GM19351 (cell line): ENCODE measurements at regions not wholly inside any gene's neighbourhood (a gene's known extent, or its start where the extent isn't known, plus 50 kb on each side); places are given as distances from the start of the nearest gene placed in this dataset.

ENCODE experiments used
- ATAC-seq: cut with Tn5 transposase; IDR thresholded peaks from one replicate; pipeline ENCODE4 v1.9.1; 2021; ENCODE audit warnings: mild to moderate bottlenecking, moderate library complexity; ENCODE audit not compliant: unreplicated experiment

DNA sequence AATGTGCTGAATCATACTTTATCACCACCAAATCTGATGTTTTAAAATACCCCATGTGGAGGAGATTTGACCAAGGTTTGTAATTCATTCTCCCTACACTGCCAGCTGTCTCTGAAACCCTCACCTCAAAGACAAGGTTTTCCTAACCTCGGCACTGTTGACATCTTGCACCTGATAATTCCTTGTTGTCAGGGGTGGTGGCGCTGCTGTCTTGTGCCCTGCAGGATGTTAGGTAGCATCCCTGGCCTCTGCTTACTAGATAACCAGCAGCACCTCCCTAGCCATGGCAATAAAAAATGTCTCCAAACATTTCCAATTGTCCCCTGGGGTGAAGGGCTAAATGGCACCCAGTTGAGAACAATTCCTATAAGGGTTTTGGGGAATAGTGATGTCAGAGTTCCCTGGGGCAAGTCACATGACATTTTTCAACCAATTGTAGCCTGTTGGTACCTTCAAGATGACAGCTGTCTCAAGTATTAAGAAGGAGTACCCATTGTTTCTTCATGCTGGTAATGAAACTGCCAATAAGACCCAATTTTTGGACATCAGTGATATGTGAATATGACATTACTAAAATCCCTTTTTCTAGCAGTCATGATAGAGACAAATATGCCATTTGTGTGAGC is 160.6 kb upstream of the PLCXD3 start:
- ATAC-seq = no peak

DNA sequence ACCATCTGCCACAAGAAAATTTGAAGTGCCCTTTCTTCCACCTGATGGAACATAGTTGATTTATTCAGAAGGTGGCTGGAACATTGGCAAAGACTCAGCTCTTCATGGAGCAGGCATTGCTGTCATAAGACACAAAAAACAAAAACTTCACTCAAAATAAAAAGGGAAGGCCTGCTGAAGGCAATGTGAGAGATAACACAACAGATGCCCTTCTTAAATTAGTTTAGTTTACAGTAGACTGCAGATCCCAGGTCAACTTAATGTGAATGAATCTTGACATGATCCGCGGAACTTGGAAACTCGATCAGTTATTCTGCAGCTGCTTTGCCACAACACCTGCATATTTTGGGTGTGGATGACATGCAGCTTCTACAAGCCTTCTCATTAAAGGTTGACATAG is 159.8 kb upstream of the PLCXD3 start:
- no peak for ATAC-seq

DNA sequence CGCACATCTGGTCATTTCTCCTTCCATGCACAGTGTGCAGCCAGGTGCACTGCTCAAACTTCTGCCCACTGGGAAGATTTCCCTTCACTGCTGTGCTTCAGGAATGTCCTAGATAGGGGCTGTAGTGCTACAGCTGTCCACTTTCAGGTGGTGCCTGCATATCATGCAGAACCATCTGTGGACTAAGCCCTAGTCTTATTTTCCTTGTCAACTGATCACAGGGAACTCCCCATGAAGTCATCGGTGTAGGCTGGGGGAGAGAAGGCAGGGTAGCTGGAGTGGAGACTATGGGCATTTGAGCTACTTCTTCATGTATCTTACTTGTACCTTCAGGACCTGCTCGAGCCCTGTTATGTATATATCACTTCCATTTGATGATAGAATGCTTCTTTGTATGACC is 150.9 kb upstream of the PLCXD3 start:
- ATAC-seq = no peak

GRCh38 chr5:41656597-41656996 is 146.2 kb upstream of the PLCXD3 start:
- ATAC-seq = no peak

GRCh38 chr5:41650131-41650530 is 139.7 kb upstream of the PLCXD3 start:
- no peak for ATAC-seq

- no peak for ATAC-seq
Measured at GRCh38 chr5:41649659-41650058, 139.3 kb upstream of the PLCXD3 start.

DNA sequence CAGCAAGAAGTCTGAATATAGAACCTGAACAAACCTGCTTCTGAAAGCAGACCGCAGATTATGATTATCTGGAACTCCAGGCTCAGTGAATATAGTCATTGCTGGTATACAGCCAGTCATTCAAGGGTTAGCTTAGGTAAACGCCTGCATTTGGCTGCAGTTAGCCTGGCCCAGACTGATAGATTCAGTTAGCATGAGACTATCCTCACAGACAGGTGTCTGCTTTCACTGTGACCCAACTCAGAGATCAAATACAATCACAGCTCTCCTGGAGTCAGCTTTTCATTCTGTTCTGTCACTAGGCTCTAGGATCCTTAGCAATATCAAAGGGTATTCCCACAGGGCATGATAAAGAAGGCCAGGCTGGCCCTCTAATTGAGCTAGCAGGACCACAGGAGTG is 138.6 kb upstream of the PLCXD3 start:
- ATAC-seq = no peak

GRCh38 chr5:41641621-41642020 is 131.2 kb upstream of the PLCXD3 start:
- ATAC-seq = no peak

- no peak for ATAC-seq
Measured at GRCh38 chr5:41638685-41639084, 128.3 kb upstream of the PLCXD3 start.

DNA sequence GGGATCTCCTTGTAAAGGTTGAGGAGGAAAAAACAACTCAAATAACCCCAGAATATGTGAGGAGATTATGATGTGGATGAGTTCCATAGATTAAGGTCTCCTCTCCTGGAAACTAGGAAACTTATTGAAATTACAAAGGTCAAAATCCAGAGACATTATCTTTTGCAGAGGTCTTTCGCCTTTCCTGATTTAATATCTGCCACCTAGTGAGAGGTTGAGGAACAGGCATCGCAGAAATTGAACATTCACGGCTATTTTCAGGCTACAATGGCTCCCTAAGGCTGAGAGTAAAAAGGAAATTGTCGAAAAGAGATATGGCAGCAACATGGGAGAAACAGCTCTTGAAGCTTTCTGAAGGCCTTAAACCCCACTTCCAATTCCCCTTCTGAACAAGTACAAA is 127.5 kb upstream of the PLCXD3 start:
- ATAC-seq = no peak

GRCh38 chr5:41637424-41637823 is 127.0 kb upstream of the PLCXD3 start:
- ATAC-seq = no peak

DNA sequence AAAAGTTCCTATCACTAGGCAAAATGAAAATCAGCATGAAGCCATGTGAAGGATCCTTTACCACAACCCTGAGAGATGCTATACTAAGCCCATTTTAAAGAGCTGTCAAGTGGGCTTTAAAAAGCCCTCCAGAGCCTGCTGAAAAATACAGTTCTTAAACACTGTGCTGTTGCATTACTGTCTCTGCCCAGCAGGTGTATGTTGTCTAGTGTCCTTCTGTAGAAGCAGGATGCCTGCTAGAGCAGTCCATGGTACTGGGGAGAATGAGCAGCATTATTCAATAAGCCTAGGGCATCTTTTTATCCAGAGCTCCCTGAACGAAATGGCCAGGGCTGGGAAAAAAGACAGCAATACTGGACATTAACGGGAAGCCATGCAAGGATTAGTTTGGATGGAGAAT is 126.2 kb upstream of the PLCXD3 start:
- ATAC-seq = peak; percentile 95

DNA sequence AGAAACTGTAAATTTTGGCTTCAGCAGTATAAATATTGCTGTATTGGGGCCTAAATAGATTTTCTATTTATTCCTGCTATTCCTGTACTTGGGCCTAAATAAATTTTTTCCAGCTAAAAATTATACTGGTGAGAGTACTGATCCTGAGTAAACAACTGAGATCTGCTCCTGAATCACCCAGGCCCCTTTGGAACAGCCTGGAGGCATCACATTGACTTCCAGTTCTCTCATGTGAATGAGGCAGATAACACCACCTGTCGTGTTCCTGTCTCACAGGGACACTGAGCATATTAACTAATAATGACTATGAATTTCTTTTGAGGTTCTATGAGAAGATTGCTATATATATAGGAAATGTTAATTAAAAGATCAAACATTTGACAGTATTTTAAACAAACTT is 119.5 kb upstream of the PLCXD3 start:
- ATAC-seq = no peak

- ATAC-seq = no peak
Measured at GRCh38 chr5:41625571-41625970, 115.2 kb upstream of the PLCXD3 start.

DNA sequence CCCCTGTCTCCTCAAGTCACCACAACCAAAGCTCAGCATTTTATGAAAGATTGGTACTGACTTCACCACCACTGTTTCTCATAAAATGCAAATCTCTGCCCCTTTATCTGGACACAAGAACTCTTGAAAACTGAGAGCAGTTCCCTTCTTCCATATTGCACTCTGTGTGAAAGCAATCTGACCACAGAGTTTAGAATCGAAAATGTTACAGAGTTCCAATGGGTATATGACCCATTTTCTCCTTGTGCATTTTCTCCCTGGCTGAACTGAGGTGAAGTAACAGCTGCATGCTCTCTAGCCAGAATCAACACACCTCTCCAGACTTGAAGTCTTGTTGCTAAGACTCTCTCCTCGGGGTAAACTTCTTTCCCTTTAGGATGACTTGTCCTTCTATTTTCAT is 111.0 kb upstream of the PLCXD3 start:
- no peak for ATAC-seq

GRCh38 chr5:41617843-41618515 is 107.6 kb upstream of the PLCXD3 start:
- no peak for ATAC-seq

DNA sequence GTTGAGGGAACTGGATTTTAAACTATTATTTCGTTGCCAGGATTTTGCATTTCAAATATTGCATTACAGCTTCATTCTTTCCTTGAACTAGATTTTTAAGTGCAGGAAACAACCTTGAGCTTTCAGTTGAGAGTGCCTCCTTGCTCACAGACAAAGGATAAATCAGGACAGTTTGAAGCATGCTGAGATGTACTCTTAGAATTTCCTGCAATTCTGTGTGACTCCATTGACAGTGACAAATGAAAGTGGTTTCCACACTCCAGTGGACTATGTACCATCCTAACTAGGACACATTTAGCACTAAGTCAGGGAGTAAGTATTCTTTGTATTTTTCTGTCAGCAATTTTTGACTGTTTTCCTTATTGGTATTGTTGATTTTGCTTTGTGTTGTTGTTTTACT is 100.0 kb upstream of the PLCXD3 start:
- ATAC-seq = no peak

DNA sequence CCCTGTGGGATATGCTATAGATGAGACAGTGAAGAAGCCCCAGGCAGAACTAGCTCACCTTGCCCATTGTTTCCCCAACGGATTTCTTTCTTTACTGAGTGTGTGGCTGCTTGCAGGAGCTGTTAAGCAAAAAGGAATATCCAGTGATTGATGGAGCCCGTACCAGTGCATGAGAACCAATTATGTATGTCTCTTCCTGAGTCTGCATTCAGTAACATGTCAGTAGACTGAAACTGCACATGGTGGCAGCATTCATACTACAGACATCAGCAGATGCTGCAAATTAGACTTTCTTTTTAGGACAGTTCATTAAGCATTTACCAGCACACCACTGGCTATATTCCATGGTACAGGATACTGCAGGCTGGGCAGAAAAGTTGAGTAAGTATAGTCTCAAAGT is 90.3 kb upstream of the PLCXD3 start:
- ATAC-seq = no peak

DNA sequence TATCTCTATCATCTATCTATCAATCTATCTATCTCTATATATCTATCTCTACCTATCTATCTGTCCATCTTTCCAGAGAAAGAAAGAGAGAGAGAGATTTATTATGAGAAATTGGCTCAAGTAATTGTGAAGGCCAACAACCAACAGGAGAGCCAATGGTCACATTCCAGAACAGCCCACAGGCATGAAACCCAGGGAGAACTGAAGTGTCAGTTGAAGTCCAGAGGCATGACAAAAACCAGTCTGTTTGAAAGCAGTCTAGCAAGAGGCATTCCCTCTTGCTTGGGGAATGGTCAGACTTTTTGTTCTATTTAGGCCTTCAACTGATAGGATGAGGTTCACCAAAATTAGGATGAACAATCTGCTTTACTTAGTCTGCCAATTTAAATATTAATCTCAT is 87.6 kb upstream of the PLCXD3 start:
- ATAC-seq = no peak

GRCh38 chr5:41587668-41588067 is 77.3 kb upstream of the PLCXD3 start:
- ATAC-seq = no peak

DNA sequence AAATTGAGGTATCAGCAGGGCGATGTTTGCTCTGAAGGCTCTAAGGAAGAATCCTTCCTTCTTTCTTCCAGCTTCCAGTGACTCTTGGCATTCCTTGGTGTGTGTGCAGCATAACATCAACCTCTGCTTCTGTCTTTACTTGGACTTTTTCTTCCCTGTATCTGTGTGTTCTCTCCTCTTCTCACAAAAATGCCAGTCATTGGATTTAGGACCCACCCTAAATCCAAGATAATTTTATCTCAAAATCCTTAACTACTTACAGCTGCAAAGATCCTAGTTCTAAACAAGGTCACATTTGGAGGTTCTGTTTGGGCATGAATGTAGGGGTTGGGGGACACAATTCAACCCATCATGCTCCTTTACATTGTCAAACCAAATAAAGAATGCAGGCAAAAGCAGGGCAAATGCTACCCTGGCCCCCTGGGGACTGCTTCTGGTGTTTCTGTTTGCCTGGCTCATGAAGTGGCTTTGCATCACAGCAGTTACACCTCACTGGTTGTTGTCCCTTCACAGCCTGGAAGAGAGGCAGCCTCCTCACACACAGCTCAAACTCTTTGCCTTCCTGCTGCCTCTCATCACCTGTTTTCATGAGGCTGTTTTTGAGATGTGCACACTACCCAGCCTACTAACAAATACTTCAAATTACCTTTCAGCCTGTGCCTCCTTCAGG is 64.8 kb upstream of the PLCXD3 start:
- ATAC-seq = no peak

GRCh38 chr5:41574391-41574790 is 64.0 kb upstream of the PLCXD3 start:
- no peak for ATAC-seq
